ENCODE measurements at regions not wholly inside any gene's neighbourhood (a gene's known extent, or its start where the extent isn't known, plus 50 kb on each side); places are given as distances from the start of the nearest gene placed in this dataset.

DNA sequence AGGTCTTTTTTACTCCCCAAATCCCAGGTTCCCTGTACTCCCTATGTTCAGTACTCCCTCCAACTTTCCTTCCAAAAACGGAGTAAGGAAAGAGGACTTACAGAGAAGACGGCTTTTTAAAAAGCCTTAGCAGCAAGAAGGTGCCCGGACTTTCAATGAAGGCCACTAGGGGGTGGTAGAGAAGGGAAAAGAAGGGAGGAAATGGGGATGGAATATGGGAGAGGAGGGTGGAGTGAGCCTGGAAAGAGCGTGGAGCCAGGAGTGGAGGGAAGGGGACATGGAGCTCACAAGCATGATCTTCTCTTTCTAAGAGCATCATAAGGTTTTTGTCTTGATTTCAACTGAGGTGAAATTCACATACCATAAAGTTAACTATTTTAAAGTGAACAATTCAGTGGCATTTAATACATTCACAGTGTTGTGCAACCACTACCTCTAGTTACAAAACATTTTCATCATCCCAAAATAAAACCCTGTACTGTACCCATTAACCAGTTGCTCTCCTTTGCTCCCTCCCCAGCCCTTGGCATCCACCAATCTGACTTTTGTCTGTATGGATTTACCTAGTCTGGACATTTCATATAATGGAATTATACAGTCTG, 129.9 kb downstream of the ZNF281 start:
- no peak overlapping the region for H3K4me3 ChIP-seq (ENCODE audit: control extremely low read depth in 1 of 5, extremely low read depth in 1 of 5, insufficient read depth in 1 of 5, low read depth in 2 of 5, low read length in 4 of 5)
- H3K4me3 Mint-ChIP-seq: no peak overlapping the region
- intact Hi-C loops (cut with micrococcal nuclease): no loop called here
- no peaks in the 10 kb centered on the region for H4K20me1 ChIP-seq (ENCODE audit: control insufficient read depth, insufficient read depth, low read length, poor library complexity, severe bottlenecking)
- H3K27me3 Mint-ChIP-seq: no peaks in the 10 kb centered on the region
- H3K4me2 ChIP-seq (replicated peaks; ENCODE audit: low read depth, low read length, poor library complexity, severe bottlenecking): no peak overlapping the region
- POLR2A ChIA-PET: no interaction called here
- H3K4me1 Mint-ChIP-seq: peaks cover 8% of the 10 kb centered on the region
- peaks cover 13 to 17% of the 10 kb centered on the region in 2 donors for H3K4me1 ChIP-seq (ENCODE audit: control insufficient read depth in 2 of 2, insufficient read depth in 2 of 2, low read length in 2 of 2)
- peaks cover 0 to 1% (median 0%) of the 10 kb centered on the region in 3 donors for H3K9me3 ChIP-seq (ENCODE audit: control extremely low read depth in 1 of 3, control insufficient read depth in 2 of 3, insufficient read depth in 1 of 3, low read length in 2 of 3)
- H3K9ac ChIP-seq (ENCODE audit: low read length): no peak overlapping the region
- H3K27ac Mint-ChIP-seq: no peak overlapping the region
- no peak for ATAC-seq (ENCODE audit: low read depth)
- peak; percentile 42 for DNase-seq
- H3K36me3 ChIP-seq (replicated peaks in 1 of 2; ENCODE audit: control extremely low read depth in 1 of 2, control insufficient read depth in 1 of 2, extremely low read depth in 1 of 2, insufficient read depth in 2 of 2, low read length in 1 of 2): no peaks in the 10 kb centered on the region
- TF ChIP-seq, protein P1, sequence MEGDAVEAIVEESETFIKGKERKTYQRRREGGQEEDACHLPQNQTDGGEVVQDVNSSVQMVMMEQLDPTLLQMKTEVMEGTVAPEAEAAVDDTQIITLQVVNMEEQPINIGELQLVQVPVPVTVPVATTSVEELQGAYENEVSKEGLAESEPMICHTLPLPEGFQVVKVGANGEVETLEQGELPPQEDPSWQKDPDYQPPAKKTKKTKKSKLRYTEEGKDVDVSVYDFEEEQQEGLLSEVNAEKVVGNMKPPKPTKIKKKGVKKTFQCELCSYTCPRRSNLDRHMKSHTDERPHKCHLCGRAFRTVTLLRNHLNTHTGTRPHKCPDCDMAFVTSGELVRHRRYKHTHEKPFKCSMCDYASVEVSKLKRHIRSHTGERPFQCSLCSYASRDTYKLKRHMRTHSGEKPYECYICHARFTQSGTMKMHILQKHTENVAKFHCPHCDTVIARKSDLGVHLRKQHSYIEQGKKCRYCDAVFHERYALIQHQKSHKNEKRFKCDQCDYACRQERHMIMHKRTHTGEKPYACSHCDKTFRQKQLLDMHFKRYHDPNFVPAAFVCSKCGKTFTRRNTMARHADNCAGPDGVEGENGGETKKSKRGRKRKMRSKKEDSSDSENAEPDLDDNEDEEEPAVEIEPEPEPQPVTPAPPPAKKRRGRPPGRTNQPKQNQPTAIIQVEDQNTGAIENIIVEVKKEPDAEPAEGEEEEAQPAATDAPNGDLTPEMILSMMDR (IDR thresholded peaks at IDR 0.05): peak; percentile 65
- no peak for TF ChIP-seq EZH2 (IDR thresholded peaks at IDR 0.05; ENCODE audit: borderline replicate concordance, insufficient read depth, low read depth, low read length, poor library complexity, severe bottlenecking)
- H3K79me2 ChIP-seq (ENCODE audit: control insufficient read depth, insufficient read depth, low read length): no peaks in the 10 kb centered on the region
- WGBS (ENCODE audit: insufficient coverage): 59% methylated on average over 2 of the region's 4 CpGs
- H3K27me3 ChIP-seq (replicated peaks in 1 of 4; ENCODE audit: control extremely low read depth in 1 of 4, control insufficient read depth in 3 of 4, insufficient read depth in 4 of 4, low read length in 3 of 4): no peaks in the 10 kb centered on the region
- H3K27ac ChIP-seq (ENCODE audit: low read length in 2 of 2): no peak overlapping the region
- CTCF ChIA-PET: interaction anchor here (0.9 to 2.7 kb wide), 12 partner anchors 10 to 210 kb away, joined by 3 to 16 read pairs (median 4); no protein-coding TSS in a partner anchor
- no peaks in the 10 kb centered on the region for H3K9me3 Mint-ChIP-seq (ENCODE audit: insufficient read depth)
- H2AFZ ChIP-seq (ENCODE audit: insufficient read depth, low read depth, low read length, poor library complexity, severe bottlenecking): no peak overlapping the region

DNA sequence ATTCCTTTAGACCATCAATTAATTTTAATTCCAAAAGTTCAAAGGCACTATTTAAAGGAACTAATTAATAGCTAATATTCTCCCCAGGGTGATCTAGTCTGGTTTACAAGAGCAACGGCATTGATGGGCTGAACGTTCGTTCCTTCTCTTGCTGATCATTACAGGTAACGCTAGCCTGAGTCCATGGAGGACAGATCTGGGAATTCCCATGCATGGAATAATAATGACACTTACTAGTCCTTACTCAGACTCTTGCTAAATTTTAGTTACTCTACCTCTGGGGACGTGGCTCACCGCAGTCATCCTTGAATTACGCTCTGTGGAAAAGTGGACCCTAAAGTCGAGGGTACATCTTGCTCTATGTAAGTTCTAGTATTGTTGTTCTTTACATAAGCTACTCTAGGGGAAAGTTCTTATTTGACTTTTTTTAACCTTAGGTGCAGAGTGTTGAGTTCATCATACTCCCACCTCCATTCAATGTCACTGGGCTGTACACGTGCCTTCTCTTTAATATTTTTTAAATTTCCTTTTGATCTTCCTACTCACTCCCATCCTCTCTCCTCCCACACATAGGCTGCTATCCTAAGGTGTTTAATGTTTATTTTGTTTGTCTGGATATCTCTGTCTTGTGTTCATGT, 133.9 kb downstream of the ZNF281 start:
- Histone ChIP-seq H3K4me2 (replicated peaks; ENCODE audit: low read depth, low read length, poor library complexity, severe bottlenecking) (no peak overlapping the region), H4K20me1 (ENCODE audit: control insufficient read depth, insufficient read depth, low read length, poor library complexity, severe bottlenecking) (no peaks in the 10 kb centered on the region), H3K36me3 (replicated peaks in 1 of 2; ENCODE audit: control extremely low read depth in 1 of 2, control insufficient read depth in 1 of 2, extremely low read depth in 1 of 2, insufficient read depth in 2 of 2, low read length in 1 of 2) (no peaks in the 10 kb centered on the region), H3K9ac (ENCODE audit: low read length) (no peak overlapping the region), H3K9me3 (ENCODE audit: control extremely low read depth in 1 of 3, control insufficient read depth in 2 of 3, insufficient read depth in 1 of 3, low read length in 2 of 3) (peaks cover 0 to 1% (median 0%) of the 10 kb centered on the region in 3 donors), H3K4me1 (ENCODE audit: control insufficient read depth in 2 of 2, insufficient read depth in 2 of 2, low read length in 2 of 2) (no peaks in the 10 kb centered on the region), H3K79me2 (ENCODE audit: control insufficient read depth, insufficient read depth, low read length) (no peaks in the 10 kb centered on the region), H2AFZ (ENCODE audit: insufficient read depth, low read depth, low read length, poor library complexity, severe bottlenecking) (no peak overlapping the region), H3K27ac (ENCODE audit: low read length in 2 of 2) (no peak overlapping the region), H3K4me3 (ENCODE audit: control extremely low read depth in 1 of 5, extremely low read depth in 1 of 5, insufficient read depth in 1 of 5, low read depth in 2 of 5, low read length in 4 of 5) (no peak overlapping the region), H3K27me3 (replicated peaks in 1 of 4; ENCODE audit: control extremely low read depth in 1 of 4, control insufficient read depth in 3 of 4, insufficient read depth in 4 of 4, low read length in 3 of 4) (no peaks in the 10 kb centered on the region)
- Mint-ChIP-seq H3K9me3 (ENCODE audit: insufficient read depth) (no peaks in the 10 kb centered on the region), H3K27me3 (no peaks in the 10 kb centered on the region), H3K4me3 (no peak overlapping the region), H3K27ac (no peak overlapping the region), H3K4me1 (peaks cover 3% of the 10 kb centered on the region)
- 100% methylated on average over 4 of the region's 9 CpGs for WGBS (ENCODE audit: insufficient coverage)
- DNase-seq: no peak
- ChIA-PET POLR2A (no interaction called here), CTCF (interaction anchor here (1.0 to 3.7 kb wide), 7 partner anchors 26 to 588 kb away, joined by 3 to 15 read pairs (median 4); no protein-coding TSS in a partner anchor)
- TF ChIP-seq EZH2 (IDR thresholded peaks at IDR 0.05; ENCODE audit: borderline replicate concordance, insufficient read depth, low read depth, low read length, poor library complexity, severe bottlenecking): no peak
- TF ChIP-seq, protein P1 (IDR thresholded peaks at IDR 0.05): no peak
- no peak for ATAC-seq (ENCODE audit: low read depth)
- intact Hi-C loops (cut with micrococcal nuclease): loop anchor here (2.0 kb wide), 1 partner anchor 591 kb away; no protein-coding TSS in a partner anchor
